ENCODE measurements at regions not wholly inside any gene's neighbourhood (a gene's known extent, or its start where the extent isn't known, plus 50 kb on each side); places are given as distances from the start of the nearest gene placed in this dataset.

DNA sequence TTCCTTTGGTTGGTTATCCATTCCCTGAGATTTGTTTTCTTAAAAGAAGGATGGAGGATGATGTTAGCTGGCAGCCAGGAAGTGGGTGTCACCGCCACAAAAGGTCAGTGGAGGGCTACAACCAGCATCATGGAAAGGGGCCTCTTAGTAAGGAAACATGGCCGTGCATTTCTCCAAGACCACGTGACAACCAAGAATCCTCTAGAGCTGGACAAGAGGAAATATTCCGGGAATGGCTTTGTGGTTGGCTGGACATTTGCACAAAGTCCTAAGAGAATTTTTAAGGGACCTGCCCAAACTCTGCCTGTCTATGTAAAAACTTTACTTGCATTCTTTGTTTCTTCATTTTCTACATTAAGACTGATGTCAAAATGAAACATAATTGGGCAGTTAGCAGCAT, 399.9 kb upstream of the MARCKS start:
- TF ChIP-seq SIN3A (IDR thresholded peaks at IDR 0.05; ENCODE audit: borderline replicate concordance, insufficient read depth, low read depth, low read length), result no peak
- TF ChIP-seq, protein P1, sequence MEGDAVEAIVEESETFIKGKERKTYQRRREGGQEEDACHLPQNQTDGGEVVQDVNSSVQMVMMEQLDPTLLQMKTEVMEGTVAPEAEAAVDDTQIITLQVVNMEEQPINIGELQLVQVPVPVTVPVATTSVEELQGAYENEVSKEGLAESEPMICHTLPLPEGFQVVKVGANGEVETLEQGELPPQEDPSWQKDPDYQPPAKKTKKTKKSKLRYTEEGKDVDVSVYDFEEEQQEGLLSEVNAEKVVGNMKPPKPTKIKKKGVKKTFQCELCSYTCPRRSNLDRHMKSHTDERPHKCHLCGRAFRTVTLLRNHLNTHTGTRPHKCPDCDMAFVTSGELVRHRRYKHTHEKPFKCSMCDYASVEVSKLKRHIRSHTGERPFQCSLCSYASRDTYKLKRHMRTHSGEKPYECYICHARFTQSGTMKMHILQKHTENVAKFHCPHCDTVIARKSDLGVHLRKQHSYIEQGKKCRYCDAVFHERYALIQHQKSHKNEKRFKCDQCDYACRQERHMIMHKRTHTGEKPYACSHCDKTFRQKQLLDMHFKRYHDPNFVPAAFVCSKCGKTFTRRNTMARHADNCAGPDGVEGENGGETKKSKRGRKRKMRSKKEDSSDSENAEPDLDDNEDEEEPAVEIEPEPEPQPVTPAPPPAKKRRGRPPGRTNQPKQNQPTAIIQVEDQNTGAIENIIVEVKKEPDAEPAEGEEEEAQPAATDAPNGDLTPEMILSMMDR (IDR thresholded peaks at IDR 0.05), result no peak
- TF ChIP-seq TCF7L2 (IDR thresholded peaks at IDR 0.05; ENCODE audit: low read depth, low read length), result no peak
- no peak for TF ChIP-seq POLR2AphosphoS5 (IDR thresholded peaks at IDR 0.05; ENCODE audit: low read depth, low read length)
- TF ChIP-seq, protein P2, sequence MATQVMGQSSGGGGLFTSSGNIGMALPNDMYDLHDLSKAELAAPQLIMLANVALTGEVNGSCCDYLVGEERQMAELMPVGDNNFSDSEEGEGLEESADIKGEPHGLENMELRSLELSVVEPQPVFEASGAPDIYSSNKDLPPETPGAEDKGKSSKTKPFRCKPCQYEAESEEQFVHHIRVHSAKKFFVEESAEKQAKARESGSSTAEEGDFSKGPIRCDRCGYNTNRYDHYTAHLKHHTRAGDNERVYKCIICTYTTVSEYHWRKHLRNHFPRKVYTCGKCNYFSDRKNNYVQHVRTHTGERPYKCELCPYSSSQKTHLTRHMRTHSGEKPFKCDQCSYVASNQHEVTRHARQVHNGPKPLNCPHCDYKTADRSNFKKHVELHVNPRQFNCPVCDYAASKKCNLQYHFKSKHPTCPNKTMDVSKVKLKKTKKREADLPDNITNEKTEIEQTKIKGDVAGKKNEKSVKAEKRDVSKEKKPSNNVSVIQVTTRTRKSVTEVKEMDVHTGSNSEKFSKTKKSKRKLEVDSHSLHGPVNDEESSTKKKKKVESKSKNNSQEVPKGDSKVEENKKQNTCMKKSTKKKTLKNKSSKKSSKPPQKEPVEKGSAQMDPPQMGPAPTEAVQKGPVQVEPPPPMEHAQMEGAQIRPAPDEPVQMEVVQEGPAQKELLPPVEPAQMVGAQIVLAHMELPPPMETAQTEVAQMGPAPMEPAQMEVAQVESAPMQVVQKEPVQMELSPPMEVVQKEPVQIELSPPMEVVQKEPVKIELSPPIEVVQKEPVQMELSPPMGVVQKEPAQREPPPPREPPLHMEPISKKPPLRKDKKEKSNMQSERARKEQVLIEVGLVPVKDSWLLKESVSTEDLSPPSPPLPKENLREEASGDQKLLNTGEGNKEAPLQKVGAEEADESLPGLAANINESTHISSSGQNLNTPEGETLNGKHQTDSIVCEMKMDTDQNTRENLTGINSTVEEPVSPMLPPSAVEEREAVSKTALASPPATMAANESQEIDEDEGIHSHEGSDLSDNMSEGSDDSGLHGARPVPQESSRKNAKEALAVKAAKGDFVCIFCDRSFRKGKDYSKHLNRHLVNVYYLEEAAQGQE (IDR thresholded peaks at IDR 0.05; ENCODE audit: insufficient read depth in 1 of 2, low read depth in 2 of 2, low read length in 1 of 2), result no peak
- ATAC-seq (no peak), DNase-seq (ENCODE audit: low read depth, low spot score) (no peak)
- intact Hi-C loops (cut with micrococcal nuclease; ENCODE audit: unreplicated experiment), result no loop called here
- H3K9me3 ChIP-seq (ENCODE audit: control insufficient read depth, insufficient read depth, low read depth, low read length), result no peaks in the 10 kb centered on the region
- ChIA-PET POLR2A (no interaction called here), CTCF (no interaction called here)
- H3K27me3 ChIP-seq (ENCODE audit: control insufficient read depth, insufficient read depth, low read length), result no peaks in the 10 kb centered on the region
- no peaks in the 10 kb centered on the region for H3K36me3 ChIP-seq (ENCODE audit: control insufficient read depth, insufficient read depth, low read length)
- no TSS peak for BruUV-seq (replicated peaks)
- H3K27ac ChIP-seq (ENCODE audit: low read length), result no peak overlapping the region
- no peaks in the 10 kb centered on the region for H3K4me1 ChIP-seq (ENCODE audit: control insufficient read depth, insufficient read depth, low read length)
- no peak overlapping the region for H3K4me3 ChIP-seq (ENCODE audit: low read depth in 2 of 2, low read length in 2 of 2)
- in situ Hi-C loops (cut with HindIII; ENCODE audit: low pct_unique_long_range_greater_than_20kb, low sequenced_read_pairs), result no loop called here

DNA sequence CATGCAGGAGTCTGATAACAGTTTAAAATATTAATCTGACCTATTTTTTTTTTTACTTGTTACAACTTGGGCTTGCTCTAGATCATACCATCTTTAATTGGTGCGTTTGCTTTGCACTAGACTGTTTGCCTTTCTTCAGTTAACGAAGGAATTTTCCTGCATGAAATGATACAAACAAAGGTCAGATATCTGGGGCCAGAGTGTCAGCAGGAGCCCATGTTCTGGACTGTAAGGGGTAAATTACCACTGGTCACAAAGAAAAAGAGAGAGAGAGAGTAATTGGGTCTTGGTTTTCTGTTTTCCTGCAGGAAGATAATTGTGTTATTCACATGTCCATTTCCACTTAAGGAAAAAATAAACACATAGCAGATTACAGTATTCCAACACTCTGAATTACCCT, 399.4 kb upstream of the MARCKS start:
- POLR2A ChIA-PET, result no interaction called here
- ATAC-seq, result no peak
- intact Hi-C loops (cut with micrococcal nuclease; ENCODE audit: unreplicated experiment) (no loop called here), in situ Hi-C loops (cut with HindIII; ENCODE audit: low pct_unique_long_range_greater_than_20kb, low sequenced_read_pairs) (no loop called here)
- DNase-seq (ENCODE audit: low read depth, low spot score), result no peak
- CTCF ChIA-PET, result no interaction called here
- Histone ChIP-seq H3K4me1 (ENCODE audit: control insufficient read depth, insufficient read depth, low read length) (no peaks in the 10 kb centered on the region), H3K4me3 (ENCODE audit: low read depth in 2 of 2, low read length in 2 of 2) (no peak overlapping the region), H3K36me3 (ENCODE audit: control insufficient read depth, insufficient read depth, low read length) (no peaks in the 10 kb centered on the region), H3K27ac (ENCODE audit: low read length) (no peak overlapping the region), H3K27me3 (ENCODE audit: control insufficient read depth, insufficient read depth, low read length) (no peaks in the 10 kb centered on the region), H3K9me3 (ENCODE audit: control insufficient read depth, insufficient read depth, low read depth, low read length) (no peaks in the 10 kb centered on the region)
- TF ChIP-seq, protein P1 (IDR thresholded peaks at IDR 0.05), result no peak
- no peak for TF ChIP-seq POLR2AphosphoS5 (IDR thresholded peaks at IDR 0.05; ENCODE audit: low read depth, low read length)
- TF ChIP-seq SIN3A (IDR thresholded peaks at IDR 0.05; ENCODE audit: borderline replicate concordance, insufficient read depth, low read depth, low read length), result no peak
- TF ChIP-seq, protein P2 (IDR thresholded peaks at IDR 0.05; ENCODE audit: insufficient read depth in 1 of 2, low read depth in 2 of 2, low read length in 1 of 2), result no peak
- TF ChIP-seq TCF7L2 (IDR thresholded peaks at IDR 0.05; ENCODE audit: low read depth, low read length), result no peak
- no TSS peak for BruUV-seq (replicated peaks)
